HG03097 (cell line): ENCODE measurements at regions not wholly inside any gene's neighbourhood (a gene's known extent, or its start where the extent isn't known, plus 50 kb on each side); places are given as distances from the start of the nearest gene placed in this dataset.

Experiments
- ATAC-seq: cut with Tn5 transposase; IDR thresholded peaks from one replicate; pipeline ENCODE4 v1.9.1; 2021; ENCODE audit not compliant: unreplicated experiment, low FRiP score

DNA sequence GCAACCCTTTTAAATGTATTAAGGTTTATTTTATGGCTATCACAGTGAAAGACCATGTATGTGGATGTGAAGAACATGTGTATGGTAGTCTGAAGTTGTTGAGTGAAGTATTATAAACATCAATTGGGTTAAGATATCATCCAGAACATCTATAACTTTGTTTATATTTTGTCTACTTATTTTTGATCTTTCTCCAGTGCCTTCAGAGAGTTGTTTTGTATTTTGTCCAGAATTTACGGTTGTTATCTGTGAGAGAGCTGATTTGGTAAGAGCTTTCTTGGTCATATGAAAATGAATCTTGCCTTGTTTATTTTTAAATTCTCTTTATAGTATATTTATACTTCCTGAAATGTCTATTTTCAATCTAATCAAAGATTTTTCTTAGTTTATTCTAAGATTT, 573.7 kb upstream of the POU3F3 start:
- ATAC-seq = no peak

DNA sequence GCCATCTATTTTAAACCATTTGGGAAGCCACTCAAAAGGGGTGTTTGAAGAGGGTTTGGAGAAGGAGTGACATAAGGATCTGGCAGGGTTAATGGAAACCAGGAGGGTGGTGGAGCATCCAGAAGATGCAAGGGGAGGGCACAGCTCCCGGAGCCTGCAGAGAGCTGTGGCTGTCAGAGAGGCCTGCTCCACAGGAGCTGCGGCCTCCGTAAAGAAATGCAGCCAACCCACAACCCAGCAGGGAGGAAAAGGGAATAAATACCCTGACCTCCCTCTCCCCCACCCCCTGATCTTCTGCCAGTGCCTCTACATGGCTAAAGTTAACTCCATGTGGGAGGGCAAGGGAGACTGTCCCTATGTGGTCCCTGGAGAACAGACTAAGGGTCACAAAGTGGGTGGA, 567.1 kb upstream of the POU3F3 start:
- no peak for ATAC-seq

DNA sequence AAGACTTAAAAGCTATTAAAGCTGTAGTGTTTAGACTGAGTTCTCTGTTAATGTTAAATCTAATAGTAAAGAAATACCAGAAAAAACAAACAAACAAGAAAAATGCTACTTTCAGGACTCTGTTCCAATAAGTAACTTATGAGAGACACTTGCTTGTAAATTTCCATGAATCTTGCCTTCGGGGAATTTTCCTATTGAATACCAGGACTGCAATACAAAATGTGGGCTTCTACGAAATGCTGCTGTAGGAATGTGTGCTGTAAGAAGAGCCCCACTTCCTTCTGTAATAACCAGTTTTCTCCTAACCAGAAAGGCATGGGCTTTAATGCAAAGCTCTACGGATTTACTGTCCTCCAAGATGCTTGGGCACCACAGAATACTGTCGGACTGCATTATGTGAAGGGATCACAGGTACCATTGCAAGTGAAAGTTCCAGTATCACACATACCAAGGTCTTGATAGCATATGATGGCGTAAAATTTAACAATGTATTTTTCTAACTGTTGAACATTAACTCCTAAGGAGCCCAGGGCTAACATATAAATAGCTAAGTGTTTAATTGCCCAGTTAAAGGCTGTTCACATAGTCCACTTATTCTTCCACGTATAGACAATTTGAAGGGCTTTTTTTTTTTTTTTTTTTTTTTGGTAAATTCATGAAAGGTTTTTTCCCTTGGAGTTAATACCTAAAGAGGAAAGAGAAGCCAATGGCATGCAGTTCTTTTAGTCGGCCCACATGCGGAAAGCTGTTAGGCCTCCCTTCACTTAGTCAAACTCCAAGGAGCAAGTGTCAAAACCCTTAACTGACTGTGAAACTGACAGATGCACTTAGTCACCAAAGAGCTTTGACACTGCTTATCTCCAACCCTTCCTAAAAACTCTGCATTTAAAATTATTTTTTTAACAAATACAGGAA, 564.0 kb upstream of the POU3F3 start:
- ATAC-seq = no peak

DNA sequence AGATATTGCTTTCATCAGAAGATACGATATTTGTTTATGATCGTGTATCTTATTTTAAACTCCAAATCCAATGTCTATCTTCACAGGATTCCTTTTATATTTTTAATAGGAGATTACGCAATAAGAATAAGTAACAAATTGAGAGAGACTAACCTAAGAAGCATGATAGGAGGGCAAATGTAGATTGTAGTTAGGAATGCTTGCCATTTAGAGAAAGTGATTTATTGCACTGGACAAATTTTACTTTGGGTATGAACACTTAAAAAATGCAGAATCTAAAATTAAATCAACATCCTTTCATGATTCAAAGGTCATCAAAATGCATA, 563.4 kb upstream of the POU3F3 start:
- ATAC-seq = no peak

DNA sequence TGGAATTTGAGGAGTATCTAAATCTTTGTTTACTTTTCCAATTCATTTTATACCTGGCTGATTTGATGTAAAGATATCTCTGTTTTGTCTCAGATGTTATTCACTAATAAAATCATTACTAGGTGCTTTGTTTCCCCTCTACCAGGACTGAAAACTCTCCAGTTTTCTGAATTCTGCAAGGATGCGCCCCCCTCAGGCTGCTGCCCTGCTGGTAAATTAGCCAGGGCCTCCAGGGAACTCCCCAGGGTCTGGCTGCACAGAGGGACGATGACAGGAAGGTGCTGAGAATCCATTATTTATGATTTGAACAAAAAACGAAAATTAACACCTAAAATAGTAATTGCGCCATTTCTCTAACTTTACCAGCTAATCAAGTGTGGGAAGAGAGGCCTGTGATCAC, 541.2 kb upstream of the POU3F3 start:
- ATAC-seq = no peak

DNA sequence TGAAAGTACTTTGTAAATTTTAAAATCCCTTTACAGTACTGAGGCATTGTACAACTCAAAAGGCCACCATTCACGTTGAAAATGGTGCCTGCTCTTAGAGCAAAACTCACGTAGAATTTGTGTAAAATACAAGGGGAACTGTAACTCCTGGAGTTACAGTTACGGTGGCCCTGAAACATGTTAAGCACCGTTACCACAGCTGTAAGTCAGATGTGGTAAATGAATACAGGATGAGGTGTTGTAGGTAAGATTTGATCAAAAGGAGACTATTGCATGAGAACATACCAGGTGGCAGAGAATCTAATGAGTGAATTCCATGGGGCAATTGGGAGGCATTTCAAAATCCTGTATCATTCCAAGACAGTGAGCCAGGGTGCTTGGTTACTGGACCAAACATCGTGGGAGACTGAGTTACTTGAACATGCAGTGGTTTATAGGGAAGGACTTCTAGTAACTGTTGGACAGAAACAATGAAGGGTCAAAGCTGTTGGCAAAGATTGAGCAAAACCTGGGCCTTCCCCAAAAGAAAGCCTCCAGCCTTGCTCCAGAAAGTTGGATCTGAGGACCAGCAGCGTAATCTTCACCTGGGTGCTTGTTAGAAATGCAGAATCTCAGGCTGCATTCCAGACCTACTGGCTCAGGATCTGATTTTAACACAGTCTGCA, 535.8 kb upstream of the POU3F3 start:
- no peak for ATAC-seq

DNA sequence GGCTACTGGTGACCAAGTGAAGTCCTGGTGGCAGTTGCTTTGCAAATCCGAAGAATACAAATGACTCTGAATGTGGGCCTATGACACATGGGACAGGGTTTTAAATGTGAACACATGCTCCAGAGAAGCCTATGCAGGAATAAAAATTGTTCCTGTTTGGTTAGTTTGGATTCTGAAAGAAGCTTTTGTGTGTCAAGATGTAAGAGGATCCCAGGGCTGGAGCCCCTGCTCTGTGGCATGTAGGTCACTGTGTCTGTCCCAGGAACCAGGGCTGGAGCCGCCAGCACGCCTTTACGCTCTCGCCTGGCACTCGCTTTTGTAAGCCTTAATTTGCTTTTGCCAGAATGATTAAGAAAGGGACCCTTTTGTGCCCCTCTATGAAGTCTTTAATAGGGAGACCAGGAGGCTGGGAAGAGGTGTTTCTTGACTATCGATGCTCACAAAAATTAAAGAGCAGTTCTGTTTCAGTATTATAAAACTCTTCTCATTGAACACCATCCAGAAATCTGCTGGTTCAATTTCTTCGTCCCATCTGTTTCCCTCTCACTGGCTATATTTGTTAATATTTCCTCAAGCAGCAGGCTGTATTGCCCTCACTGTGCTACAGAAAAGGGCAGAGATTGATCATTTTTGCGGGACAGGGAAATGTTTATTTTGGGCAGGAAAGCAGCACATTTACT, 532.7 kb upstream of the POU3F3 start:
- no peak for ATAC-seq

DNA sequence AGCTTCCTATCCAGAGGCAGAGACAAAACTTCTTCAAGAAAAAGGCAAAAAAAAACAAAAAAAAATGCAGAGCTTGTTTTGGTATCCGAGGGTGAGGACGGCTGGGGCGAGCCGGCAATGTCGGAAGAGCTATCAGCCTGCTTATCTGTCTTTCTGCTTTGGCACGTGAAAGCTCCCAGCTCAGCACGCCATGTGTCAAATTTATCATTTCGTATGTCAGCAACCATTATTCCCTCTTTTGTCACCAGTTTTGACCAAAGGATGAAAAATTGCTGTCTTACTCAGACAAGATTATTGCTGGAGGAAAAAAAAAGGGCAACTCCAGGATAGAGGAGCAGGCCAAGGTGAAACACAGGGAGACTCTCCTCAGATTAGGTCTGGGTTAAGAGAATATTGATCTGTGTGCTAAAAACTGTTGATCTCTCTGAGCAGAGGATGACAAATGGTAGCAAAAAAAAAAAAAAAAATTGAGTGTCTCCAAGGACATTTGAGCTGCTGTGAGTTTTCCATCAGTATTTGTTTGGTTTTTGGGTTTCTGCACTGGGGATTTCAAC, 532.0 kb upstream of the POU3F3 start:
- ATAC-seq = no peak

DNA sequence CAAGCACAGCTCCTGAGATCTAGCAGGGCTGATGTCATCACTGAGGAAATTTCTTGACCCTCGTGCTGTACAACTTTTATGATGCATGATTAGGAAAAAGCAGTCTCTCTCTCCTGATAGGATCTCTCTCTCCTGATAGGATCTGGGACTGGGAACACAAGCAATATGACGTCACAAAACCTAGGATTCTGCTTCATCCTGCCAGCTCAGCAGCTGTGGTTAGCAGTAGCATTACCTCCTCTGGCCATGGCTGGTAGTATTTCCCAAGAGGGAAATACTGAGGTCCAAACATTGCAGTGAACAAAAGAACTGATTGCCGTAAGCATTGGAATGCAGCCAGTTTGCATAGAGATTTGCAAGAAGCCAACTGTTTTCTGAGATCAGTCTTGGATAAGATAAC, 521.2 kb upstream of the POU3F3 start:
- ATAC-seq = no peak

DNA sequence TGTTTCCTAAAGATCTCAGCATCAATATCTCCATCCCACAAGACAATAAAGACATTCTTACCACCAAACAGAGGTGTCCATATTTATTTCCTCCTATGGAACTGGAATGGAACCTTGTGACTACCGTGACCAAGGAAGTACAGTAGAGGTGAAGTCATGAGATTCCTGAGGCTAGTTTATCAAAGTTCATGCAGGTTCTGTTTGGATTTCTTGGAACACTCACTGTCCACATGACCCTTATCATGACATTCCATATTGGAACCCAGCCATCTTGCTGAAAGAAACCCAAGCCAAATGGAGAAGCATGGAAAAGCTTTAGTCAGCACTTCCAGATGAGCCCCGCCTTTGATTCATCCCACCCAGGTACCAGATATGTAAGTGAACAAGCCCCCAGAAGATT, 516.0 kb upstream of the POU3F3 start:
- no peak for ATAC-seq

DNA sequence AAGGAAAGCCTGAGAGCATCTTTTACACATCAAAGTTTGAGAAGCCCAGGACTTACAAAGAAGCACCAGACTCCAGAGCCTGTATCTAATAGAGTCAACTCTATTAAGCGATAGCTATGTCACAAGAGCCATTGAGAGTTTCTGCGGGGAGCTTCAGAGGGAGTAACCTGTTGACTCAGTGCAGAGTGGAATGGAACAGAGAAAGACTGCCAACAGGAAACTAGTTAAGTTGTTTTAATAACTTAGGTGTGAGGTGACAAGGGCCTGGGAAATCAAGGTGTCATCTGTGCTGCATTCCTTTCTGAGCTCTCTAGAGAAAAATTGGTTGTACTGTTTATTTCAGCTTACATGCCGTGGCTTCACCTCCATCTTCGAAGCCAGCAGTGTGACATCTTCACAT, 513.8 kb upstream of the POU3F3 start:
- ATAC-seq = no peak

DNA sequence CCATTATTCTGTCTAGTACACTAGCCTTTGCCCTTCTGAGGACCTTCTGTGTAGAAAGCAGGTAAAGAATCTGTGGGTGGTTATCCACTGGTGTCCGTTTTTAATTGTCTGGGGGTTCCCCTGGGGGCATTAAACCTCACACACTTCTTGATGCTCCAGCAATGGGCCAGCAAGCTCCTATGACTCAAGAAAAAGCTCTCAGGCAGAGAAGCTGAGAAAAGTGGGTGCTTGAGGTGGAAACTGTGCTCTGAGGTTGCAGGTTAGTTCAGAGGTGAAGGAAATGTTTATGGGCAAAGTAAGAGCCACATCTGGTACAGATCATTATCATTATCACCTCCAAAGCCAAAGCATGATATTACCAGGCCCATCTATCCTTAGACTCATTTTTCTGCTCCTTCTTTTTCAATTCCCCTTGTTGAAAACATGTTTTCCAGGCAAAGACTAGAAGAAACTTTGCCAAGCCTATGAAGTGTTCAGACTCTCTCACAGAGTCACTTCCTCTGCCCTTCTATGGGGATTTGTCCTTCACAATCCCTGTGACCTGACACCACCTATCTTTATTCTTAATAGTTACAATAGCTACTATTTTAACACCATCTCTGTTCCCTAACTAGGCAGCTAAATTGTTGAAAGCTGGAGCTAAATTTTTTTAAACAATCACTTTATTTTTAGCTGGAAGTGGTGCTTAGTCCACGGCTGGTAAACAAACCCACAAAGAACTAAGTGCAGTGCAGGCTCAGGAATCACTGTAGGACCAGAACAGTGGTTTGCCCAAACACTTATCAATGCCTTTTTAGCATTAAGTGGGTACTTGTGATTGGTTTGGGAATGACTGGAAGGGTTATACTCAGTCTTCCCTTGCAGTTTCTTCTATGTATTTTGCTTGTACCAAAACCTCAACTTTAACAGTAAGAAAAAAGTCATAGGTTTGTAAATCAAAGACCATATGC, 512.8 kb upstream of the POU3F3 start:
- no peak for ATAC-seq

DNA sequence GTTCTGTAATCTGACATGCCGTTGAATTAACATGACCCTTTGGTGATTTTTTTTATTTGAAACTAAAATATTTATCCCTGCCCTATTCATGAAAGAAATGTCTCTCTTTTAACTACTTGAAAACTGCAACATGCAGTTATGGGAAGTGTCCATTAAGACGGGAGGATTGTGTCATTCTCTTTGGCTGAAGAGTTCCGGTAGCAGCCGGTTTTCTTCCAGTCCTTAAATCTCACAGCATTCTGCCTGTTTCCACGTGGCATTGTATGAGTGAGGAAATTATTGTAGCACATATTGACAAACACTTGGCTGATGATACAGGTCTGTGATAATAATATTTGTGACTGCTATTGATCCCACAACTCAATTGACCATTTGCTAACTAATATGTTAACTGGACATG, 509.6 kb upstream of the POU3F3 start:
- no peak for ATAC-seq

DNA sequence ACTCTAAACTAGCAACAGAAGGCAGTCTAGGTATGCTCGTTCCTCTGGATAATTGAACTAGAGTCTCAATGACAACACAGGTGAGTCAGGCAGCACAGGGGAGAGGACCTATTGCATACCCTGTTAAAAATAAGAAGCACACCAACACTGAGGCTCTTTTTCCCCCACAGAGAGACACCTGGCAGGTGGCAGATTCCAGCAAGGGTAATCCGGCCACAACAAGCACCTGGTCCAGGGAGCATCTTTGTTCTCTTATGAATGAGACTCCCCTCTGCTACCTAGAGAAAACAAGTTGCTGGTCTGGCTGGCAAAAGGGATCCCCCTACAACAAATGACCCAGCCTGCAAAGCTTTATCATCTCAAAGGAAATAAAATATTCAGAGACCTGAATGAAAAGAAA, 508.9 kb upstream of the POU3F3 start:
- ATAC-seq = no peak

DNA sequence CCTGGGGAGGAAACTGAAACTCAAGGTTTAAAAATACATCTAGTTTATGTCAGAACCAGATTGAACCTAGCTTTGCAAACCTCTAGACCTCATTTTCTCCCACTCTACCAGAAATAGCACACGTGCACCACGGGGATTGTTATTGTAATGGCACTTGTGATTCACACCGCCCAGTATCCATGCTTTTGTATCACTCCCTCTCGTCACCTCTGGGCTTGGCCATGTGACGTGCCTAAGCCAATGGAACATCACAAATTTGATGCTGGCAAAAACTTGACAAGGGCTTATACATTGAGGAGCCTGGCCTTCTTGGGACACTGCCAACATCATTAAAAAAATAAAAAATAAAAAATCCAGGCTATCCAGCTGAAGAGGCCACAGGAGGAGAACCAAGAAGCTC, 495.8 kb upstream of the POU3F3 start:
- ATAC-seq = no peak

DNA sequence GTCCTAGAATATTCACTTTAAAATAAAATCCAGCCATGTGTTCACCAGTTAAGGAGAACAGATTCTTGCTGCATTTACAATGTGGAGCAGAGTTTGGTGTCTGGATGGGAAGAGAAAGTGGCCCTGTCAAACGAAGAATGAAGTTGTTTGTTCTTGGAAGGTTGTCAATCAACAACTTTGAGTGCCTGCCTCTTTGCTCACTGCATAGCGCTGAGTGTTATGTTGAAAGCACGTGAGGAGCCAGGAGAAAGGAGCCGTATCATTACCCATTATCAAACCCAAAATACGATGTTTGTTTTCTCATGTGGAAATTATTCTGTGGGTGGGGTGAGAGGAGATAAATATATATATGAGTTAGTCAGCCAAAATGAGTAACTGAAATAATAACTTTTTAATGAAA, 492.5 kb upstream of the POU3F3 start:
- ATAC-seq = no peak

DNA sequence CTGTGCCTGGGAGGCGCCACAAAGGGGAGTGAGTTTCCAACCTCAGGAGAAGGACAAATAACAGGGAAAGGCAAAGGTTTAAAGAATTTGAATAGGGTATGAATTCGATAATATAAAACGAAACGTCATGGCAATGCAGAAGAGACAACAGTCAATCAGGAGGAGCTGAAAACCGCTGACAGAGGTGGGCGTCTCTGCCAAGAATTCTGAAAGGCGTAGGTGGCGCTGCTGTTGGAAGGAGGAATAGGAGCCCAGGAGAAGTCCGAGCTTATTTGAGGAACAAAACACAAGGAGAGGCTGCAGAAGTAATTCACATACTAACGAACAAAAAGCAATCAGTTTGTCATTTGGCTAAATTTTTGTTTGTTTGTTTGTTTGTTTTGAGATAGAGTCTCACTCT, 485.8 kb upstream of the POU3F3 start:
- ATAC-seq = no peak

DNA sequence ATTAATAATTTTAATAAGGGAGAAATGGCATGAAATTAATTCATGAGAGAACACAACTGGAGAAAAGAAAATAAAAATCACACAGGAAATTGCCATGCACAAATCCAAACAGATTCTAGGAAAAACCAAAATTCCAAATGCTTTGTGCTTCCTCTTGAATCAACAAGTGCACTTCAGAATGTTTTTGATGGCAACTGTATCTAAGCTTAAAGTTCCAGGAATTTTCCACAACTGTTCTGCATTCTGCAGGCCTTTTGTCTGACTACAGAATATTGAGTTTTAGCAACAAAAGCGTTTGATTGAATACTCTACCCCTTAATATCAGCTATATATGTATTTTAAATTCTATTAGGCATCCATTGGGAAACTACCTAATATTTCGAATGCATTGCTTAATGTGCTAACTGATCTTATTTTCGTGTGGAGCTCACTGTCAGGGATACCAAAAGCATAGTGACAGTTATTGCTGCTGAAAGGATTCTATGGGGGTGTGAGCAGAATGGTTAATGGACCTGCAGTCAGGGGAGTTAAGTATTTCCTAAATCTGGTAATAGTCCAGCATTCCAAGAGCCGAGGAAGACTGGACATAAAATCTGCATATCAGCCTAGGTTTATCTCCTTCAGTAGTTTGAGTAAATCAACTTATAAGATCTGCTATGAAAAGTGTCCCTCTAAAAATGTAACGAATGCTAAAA, 482.7 kb upstream of the POU3F3 start:
- no peak for ATAC-seq

DNA sequence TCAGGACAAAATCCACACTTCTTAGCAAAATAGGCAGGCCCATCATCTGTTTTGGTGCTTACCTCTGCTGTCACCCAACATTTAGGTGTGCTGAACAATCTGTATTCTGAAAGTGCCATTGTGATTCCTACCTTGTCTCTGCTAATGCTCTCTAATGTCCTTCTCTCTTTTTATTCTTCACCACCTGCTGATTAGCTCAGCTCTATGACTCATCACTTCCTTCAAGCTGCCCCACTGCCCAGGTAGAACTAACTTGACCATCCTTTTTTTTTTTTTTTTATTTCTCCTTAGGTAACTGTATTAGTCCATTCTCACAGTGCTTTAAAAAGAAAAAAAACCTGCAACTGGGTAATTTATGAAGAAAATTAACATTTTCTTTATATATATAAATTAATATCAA, 478.7 kb upstream of the POU3F3 start:
- ATAC-seq = no peak

DNA sequence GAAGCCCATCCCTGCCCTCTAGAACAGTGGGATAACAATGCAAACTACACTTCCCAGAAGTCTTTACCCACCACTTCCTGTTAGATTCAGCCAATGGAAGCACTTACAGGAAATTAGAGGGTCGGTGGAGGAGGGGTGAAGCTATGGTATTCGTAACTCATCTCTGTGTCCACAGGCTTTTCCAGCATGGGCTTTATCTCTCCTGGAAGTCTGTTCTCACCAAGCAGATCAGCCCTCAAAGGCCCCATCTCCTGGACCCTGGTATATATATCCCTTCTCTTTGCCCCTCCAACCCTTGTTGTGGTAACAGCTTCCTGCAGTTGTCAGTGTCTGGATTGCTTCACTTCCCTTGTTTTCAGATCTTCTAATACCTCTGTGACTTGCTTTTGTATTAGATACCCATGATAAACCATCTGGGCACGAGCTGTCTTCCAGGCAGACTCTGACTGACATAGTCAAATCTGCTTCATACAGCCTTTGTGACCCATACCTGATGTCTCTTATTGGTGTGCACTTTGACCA, 475.0 kb upstream of the POU3F3 start:
- peak; percentile 73 for ATAC-seq
